GM12878 (cell line): ENCODE measurements at regions not wholly inside any gene's neighbourhood (a gene's known extent, or its start where the extent isn't known, plus 50 kb on each side); places are given as distances from the start of the nearest gene placed in this dataset.

Source experiments
- CREB1 ChIP-seq: IDR thresholded peaks from 2 replicates; pipeline ENCODE4 v1.6.1; 2012; ENCODE audit warnings: low read depth, mild to moderate bottlenecking, inconsistent platforms
- IKZF1 ChIP-seq: fragments of 450-650 bp; conservative IDR thresholded peaks from 2 replicates; pipeline ENCODE4 v1.6.1; 2017; ENCODE audit warnings: antibody characterized with exemption, mild to moderate bottlenecking
- JUNB ChIP-seq: IDR thresholded peaks from 2 replicates; pipeline ENCODE4 v1.6.1; 2016; ENCODE audit warnings: antibody characterized with exemption, mild to moderate bottlenecking
- SPI1 ChIP-seq: IDR thresholded peaks from 2 replicates; pipeline ENCODE4 v1.6.1; 2011; ENCODE audit warnings: low read depth, mild to moderate bottlenecking, low read length, moderate library complexity, borderline replicate concordance; ENCODE audit not compliant: insufficient read depth
- TAF1 ChIP-seq: IDR thresholded peaks from 2 replicates; pipeline ENCODE4 v1.6.1; 2011; ENCODE audit warnings: mild to moderate bottlenecking, low read depth, low read length, borderline replicate concordance
- ZNF384 ChIP-seq: IDR thresholded peaks from 2 replicates; pipeline ENCODE4 v1.6.1; 2012; ENCODE audit warnings: low read depth, mild to moderate bottlenecking, low read length, improper control_type of control experiment, borderline replicate concordance
- TF ChIP-seq, protein P1 (sequence below), 3 experiments: IDR thresholded peaks in 2 of 3; conservative IDR thresholded peaks in 1 of 3; 2 replicates each; pipeline ENCODE4 v1.5.1; 2011; ENCODE audit warnings: low read depth in 3 of 3, low read length in 3 of 3, mild to moderate bottlenecking in 3 of 3, control low read depth in 2 of 3, moderate library complexity in 2 of 3, inconsistent platforms in 1 of 3, mixed read lengths in 1 of 3; ENCODE audit not compliant: control insufficient read depth in 2 of 3, insufficient read depth in 1 of 3; ENCODE audit errors: extremely low read depth in 1 of 3
- TF ChIP-seq, protein P2 (sequence below): IDR thresholded peaks from 2 replicates; pipeline ENCODE4 v1.6.1; 2012; ENCODE audit warnings: improper control_type of control experiment, low read depth, low read length; ENCODE audit not compliant: insufficient replicate concordance
- TF ChIP-seq, protein P3 (sequence below): IDR thresholded peaks from 2 replicates; pipeline ENCODE4 v1.6.1; 2012; ENCODE audit warnings: low read depth, low read length, improper control_type of control experiment

DNA sequence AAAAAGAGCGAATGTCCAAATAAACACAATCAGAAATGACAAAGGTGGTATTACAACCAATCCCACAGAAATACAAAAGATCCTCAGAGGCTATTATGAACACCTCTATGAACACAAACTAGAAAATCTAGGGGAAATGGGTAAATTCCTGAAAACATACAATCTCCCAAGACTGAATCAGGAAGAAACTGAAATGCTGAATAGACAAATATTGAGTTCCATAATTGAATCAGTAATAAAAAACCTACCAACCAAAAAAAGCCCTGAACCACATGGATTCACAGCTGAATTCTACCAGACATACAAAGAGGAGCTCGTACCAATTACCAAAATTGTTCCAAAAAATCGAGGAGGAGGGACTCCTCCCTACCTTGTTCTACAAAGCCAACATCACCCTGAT lies 56.1 kb upstream of the ZNF800 start:
- TF ChIP-seq, protein P1, sequence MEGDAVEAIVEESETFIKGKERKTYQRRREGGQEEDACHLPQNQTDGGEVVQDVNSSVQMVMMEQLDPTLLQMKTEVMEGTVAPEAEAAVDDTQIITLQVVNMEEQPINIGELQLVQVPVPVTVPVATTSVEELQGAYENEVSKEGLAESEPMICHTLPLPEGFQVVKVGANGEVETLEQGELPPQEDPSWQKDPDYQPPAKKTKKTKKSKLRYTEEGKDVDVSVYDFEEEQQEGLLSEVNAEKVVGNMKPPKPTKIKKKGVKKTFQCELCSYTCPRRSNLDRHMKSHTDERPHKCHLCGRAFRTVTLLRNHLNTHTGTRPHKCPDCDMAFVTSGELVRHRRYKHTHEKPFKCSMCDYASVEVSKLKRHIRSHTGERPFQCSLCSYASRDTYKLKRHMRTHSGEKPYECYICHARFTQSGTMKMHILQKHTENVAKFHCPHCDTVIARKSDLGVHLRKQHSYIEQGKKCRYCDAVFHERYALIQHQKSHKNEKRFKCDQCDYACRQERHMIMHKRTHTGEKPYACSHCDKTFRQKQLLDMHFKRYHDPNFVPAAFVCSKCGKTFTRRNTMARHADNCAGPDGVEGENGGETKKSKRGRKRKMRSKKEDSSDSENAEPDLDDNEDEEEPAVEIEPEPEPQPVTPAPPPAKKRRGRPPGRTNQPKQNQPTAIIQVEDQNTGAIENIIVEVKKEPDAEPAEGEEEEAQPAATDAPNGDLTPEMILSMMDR (IDR thresholded peaks at IDR 0.05 in 2 of 3, conservative IDR thresholded peaks at IDR 0.05 in 1 of 3; ENCODE audit: control insufficient read depth in 2 of 3, extremely low read depth in 1 of 3, insufficient read depth in 1 of 3, low read depth in 3 of 3, low read length in 3 of 3): no peak
- TF ChIP-seq SPI1: no peak
- TF ChIP-seq CREB1: no peak
- no peak for TF ChIP-seq IKZF1
- no peak for TF ChIP-seq ZNF384
- TF ChIP-seq, protein P2, sequence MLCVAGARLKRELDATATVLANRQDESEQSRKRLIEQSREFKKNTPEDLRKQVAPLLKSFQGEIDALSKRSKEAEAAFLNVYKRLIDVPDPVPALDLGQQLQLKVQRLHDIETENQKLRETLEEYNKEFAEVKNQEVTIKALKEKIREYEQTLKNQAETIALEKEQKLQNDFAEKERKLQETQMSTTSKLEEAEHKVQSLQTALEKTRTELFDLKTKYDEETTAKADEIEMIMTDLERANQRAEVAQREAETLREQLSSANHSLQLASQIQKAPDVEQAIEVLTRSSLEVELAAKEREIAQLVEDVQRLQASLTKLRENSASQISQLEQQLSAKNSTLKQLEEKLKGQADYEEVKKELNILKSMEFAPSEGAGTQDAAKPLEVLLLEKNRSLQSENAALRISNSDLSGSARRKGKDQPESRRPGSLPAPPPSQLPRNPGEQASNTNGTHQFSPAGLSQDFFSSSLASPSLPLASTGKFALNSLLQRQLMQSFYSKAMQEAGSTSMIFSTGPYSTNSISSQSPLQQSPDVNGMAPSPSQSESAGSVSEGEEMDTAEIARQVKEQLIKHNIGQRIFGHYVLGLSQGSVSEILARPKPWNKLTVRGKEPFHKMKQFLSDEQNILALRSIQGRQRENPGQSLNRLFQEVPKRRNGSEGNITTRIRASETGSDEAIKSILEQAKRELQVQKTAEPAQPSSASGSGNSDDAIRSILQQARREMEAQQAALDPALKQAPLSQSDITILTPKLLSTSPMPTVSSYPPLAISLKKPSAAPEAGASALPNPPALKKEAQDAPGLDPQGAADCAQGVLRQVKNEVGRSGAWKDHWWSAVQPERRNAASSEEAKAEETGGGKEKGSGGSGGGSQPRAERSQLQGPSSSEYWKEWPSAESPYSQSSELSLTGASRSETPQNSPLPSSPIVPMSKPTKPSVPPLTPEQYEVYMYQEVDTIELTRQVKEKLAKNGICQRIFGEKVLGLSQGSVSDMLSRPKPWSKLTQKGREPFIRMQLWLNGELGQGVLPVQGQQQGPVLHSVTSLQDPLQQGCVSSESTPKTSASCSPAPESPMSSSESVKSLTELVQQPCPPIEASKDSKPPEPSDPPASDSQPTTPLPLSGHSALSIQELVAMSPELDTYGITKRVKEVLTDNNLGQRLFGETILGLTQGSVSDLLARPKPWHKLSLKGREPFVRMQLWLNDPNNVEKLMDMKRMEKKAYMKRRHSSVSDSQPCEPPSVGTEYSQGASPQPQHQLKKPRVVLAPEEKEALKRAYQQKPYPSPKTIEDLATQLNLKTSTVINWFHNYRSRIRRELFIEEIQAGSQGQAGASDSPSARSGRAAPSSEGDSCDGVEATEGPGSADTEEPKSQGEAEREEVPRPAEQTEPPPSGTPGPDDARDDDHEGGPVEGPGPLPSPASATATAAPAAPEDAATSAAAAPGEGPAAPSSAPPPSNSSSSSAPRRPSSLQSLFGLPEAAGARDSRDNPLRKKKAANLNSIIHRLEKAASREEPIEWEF: no peak
- no peak for TF ChIP-seq TAF1
- TF ChIP-seq, protein P3, sequence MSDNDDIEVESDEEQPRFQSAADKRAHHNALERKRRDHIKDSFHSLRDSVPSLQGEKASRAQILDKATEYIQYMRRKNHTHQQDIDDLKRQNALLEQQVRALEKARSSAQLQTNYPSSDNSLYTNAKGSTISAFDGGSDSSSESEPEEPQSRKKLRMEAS: no peak
- no peak for TF ChIP-seq JUNB
